DMS79 treated with DMSO at 0.1 percent for 48 hours (cell line): ENCODE measurements at regions not wholly inside any gene's neighbourhood (a gene's known extent, or its start where the extent isn't known, plus 50 kb on each side); places are given as distances from the start of the nearest gene placed in this dataset.

Experiments
- DNase-seq: peaks from one replicate; lab custom pipeline; 2025; lab: John Stamatoyannopoulos, UW

- no peak for DNase-seq
Observed at GRCh38 chr2:157150747-157151146, 106.8 kb upstream of the GALNT5 start.

- DNase-seq: no peak
Observed at GRCh38 chr2:157152362-157152761, 105.1 kb upstream of the GALNT5 start.

GRCh38 chr2:157155992-157156391 is 101.5 kb upstream of the GALNT5 start:
- DNase-seq: no peak

GRCh38 chr2:157158111-157158510 is 99.4 kb upstream of the GALNT5 start:
- DNase-seq: no peak

GRCh38 chr2:157159221-157159934 is 98.1 kb upstream of the GALNT5 start:
- no peak for DNase-seq

- DNase-seq: no peak
Observed at GRCh38 chr2:157160111-157160510, 97.4 kb upstream of the GALNT5 start.

- no peak for DNase-seq
Observed at GRCh38 chr2:157164370-157164769, 93.1 kb upstream of the GALNT5 start.

- DNase-seq: no peak
Observed at GRCh38 chr2:157164891-157165290, 92.6 kb upstream of the GALNT5 start.

GRCh38 chr2:157168501-157168900 is 89.0 kb upstream of the GALNT5 start:
- no peak for DNase-seq

- no peak for DNase-seq
Observed at GRCh38 chr2:157169889-157170288, 87.6 kb upstream of the GALNT5 start.

- DNase-seq: no peak
Observed at GRCh38 chr2:157170299-157170698, 87.2 kb upstream of the GALNT5 start.

- no peak for DNase-seq
Observed at GRCh38 chr2:157172239-157172638, 85.3 kb upstream of the GALNT5 start.

- DNase-seq: no peak
Observed at GRCh38 chr2:157172866-157173578, 84.5 kb upstream of the GALNT5 start.

GRCh38 chr2:157173740-157174184 is 83.7 kb upstream of the GALNT5 start:
- DNase-seq: no peak

- no peak for DNase-seq
Observed at GRCh38 chr2:157174321-157174720, 83.2 kb upstream of the GALNT5 start.

GRCh38 chr2:157176602-157177001 is 80.9 kb upstream of the GALNT5 start:
- DNase-seq: no peak

GRCh38 chr2:157178874-157179273 is 78.6 kb upstream of the GALNT5 start:
- DNase-seq: no peak

GRCh38 chr2:157179324-157180105 is 78.0 kb upstream of the GALNT5 start:
- no peak for DNase-seq

- no peak for DNase-seq
Observed at GRCh38 chr2:157180359-157180758, 77.1 kb upstream of the GALNT5 start.

GRCh38 chr2:157181234-157181633 is 76.3 kb upstream of the GALNT5 start:
- DNase-seq: no peak

GRCh38 chr2:157182204-157182709 is 75.2 kb upstream of the GALNT5 start:
- no peak for DNase-seq

GRCh38 chr2:157182834-157183396 is 74.6 kb upstream of the GALNT5 start:
- no peak for DNase-seq
